Type B pancreatic cell (in vitro differentiated cells): ENCODE measurements at regions not wholly inside any gene's neighbourhood (a gene's known extent, or its start where the extent isn't known, plus 50 kb on each side); places are given as distances from the start of the nearest gene placed in this dataset.

Experiments used
- DNase-seq: peaks from one replicate; pipeline ENCODE4 v3.0.0; 2021; ENCODE audit warnings: mixed read lengths; ENCODE audit not compliant: unreplicated experiment; ENCODE audit errors: extremely low spot score
- H3K27ac Mint-ChIP-seq: 2 replicates; pipeline ENCODE4 v1.8.0; 2021; ENCODE audit warnings: mild to moderate bottlenecking, mixed read lengths
- H3K27me3 Mint-ChIP-seq: 2 replicates; pipeline ENCODE4 v1.8.0; 2021; ENCODE audit warnings: mixed read lengths
- H3K36me3 Mint-ChIP-seq: 2 replicates; pipeline ENCODE4 v1.8.0; 2021; ENCODE audit warnings: mixed read lengths
- H3K4me1 Mint-ChIP-seq: one replicate; pipeline ENCODE4 v1.8.0; 2021; ENCODE audit warnings: mixed read lengths; ENCODE audit not compliant: unreplicated experiment
- H3K4me3 Mint-ChIP-seq: 2 replicates; pipeline ENCODE4 v1.8.0; 2021; ENCODE audit warnings: mild to moderate bottlenecking, mixed read lengths
- H3K9me3 Mint-ChIP-seq: 2 replicates; pipeline ENCODE4 v1.8.0; 2021; ENCODE audit warnings: mixed read lengths
- TF ChIP-seq, protein P1 (sequence below): fragments of 200-600 bp; sonication (generic); conservative IDR thresholded peaks from 2 replicates; pipeline ENCODE4 v1.5.0; 2021; ENCODE audit warnings: antibody characterized with exemption, mild to moderate bottlenecking

DNA sequence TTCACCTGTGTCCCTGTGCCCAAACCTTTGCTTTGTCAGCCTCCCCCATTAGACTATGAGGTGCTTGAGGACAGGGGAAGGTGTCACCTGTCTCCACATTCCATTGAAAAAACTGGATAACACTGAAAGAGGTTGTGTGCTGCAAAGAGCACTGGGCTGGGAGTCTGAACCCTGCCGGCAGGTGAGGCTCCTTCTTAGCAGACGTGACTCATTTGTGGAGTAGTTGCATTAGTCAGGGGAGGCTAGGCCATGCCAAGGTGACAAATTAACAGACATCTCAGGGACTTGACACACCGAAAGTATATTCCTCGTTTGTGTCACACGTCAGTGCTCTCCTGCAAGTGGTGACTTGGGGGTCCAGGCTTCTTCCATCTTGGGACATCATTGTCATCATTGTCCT, 95.9 kb upstream of the STX18 start:
- H3K4me3 Mint-ChIP-seq: no peak overlapping the region
- peaks cover 12% of the 10 kb centered on the region for H3K27me3 Mint-ChIP-seq
- H3K9me3 Mint-ChIP-seq: no peaks in the 10 kb centered on the region
- peaks cover 6% of the 10 kb centered on the region for H3K36me3 Mint-ChIP-seq
- H3K27ac Mint-ChIP-seq: no peak overlapping the region
- H3K4me1 Mint-ChIP-seq: peaks cover 20% of the 10 kb centered on the region
- TF ChIP-seq, protein P1, sequence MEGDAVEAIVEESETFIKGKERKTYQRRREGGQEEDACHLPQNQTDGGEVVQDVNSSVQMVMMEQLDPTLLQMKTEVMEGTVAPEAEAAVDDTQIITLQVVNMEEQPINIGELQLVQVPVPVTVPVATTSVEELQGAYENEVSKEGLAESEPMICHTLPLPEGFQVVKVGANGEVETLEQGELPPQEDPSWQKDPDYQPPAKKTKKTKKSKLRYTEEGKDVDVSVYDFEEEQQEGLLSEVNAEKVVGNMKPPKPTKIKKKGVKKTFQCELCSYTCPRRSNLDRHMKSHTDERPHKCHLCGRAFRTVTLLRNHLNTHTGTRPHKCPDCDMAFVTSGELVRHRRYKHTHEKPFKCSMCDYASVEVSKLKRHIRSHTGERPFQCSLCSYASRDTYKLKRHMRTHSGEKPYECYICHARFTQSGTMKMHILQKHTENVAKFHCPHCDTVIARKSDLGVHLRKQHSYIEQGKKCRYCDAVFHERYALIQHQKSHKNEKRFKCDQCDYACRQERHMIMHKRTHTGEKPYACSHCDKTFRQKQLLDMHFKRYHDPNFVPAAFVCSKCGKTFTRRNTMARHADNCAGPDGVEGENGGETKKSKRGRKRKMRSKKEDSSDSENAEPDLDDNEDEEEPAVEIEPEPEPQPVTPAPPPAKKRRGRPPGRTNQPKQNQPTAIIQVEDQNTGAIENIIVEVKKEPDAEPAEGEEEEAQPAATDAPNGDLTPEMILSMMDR: no peak
- no peak for DNase-seq

DNA sequence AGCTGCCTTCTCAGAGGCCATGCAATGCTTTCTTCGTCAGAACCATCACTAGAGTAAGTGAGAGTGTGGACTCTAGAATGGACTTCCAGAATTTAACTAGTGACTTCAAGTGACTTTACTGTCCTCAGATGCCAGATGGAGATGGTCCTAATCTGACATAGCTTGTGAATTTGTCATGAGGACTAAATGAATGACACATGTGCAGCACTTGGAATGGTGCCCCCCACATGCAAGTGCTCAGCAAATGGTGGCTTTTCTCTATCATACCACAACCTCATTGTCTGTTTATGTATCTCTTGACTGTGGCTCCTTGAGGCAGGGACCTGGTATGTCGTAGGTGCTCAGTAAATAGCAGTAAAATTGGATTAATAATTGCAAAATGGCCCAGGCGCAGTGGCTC, 91.6 kb upstream of the STX18 start:
- TF ChIP-seq, protein P1: no peak
- Mint-ChIP-seq H3K4me3 (no peak overlapping the region), H3K36me3 (peaks cover 6% of the 10 kb centered on the region), H3K4me1 (peaks cover 1% of the 10 kb centered on the region), H3K27me3 (no peaks in the 10 kb centered on the region), H3K9me3 (no peaks in the 10 kb centered on the region), H3K27ac (no peak overlapping the region)
- DNase-seq: no peak

DNA sequence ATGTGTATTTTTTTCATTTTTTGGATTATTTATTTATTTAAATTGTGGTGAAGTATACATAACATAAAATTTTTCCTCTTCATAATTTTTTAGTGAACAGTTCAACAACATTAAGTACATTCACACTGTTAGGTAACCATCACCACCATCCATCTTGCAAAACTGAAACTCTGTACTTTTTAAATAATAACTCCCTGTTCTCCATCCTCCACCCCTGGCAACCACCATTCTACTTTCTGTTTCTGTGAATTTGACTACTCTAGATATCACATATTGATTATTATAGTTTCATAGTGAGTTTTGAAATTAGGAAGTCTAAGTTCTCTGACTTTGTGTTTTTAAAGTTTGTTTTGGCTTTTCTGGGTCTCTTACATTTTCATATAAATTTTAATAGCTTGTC, 89.3 kb upstream of the STX18 start:
- peaks cover 6% of the 10 kb centered on the region for H3K36me3 Mint-ChIP-seq
- no peak overlapping the region for H3K27ac Mint-ChIP-seq
- no peaks in the 10 kb centered on the region for H3K27me3 Mint-ChIP-seq
- H3K4me1 Mint-ChIP-seq: peaks cover 15% of the 10 kb centered on the region
- TF ChIP-seq, protein P1: no peak
- H3K4me3 Mint-ChIP-seq: no peak overlapping the region
- no peaks in the 10 kb centered on the region for H3K9me3 Mint-ChIP-seq
- DNase-seq: no peak

DNA sequence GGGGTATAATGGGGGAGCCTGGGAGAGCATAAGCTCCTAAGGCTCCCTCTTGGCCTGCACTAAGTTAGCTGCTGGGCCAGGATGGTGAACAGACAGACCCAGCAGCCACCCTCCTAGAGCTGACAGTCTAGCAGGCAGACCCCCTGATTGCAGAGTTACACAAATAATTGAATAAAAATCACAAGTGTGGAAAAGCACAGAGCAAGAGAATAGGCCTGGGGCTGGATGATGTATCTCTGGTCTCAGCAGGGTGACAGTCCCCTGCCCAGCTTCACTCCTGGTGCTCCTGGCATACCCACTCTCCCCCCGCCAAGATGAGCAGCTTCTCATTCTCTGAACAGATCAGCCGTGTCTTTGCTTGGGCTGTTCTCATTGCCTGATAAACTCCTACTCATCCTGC, 86.1 kb upstream of the STX18 start:
- H3K36me3 Mint-ChIP-seq: peaks cover under 1% of the 10 kb centered on the region
- no peak for DNase-seq
- peaks cover 24% of the 10 kb centered on the region for H3K4me1 Mint-ChIP-seq
- no peak overlapping the region for H3K4me3 Mint-ChIP-seq
- peaks cover 6% of the 10 kb centered on the region for H3K9me3 Mint-ChIP-seq
- H3K27me3 Mint-ChIP-seq: no peaks in the 10 kb centered on the region
- H3K27ac Mint-ChIP-seq: no peak overlapping the region
- TF ChIP-seq, protein P1: no peak

DNA sequence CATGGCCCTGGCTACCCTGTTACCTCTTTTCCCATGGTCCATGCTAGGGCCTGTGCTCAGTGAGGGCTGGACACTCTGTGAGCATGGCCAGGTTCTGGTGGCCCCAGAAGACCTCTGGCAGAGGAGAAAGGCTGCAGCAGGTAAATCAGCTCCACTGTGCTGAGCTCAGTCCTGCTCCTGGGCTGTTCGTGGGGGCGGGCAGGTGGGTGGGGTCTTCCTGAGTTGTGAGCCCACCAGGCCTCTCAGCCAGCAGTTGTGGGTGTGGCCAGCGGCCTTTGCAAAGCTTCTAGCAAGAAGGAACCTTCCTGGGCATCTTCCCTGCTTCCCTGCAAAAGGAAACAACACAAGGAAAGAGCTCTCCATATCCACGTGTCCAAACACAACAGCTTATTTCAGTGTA, 85.3 kb upstream of the STX18 start:
- H3K27ac Mint-ChIP-seq: no peak overlapping the region
- peaks cover 24% of the 10 kb centered on the region for H3K4me1 Mint-ChIP-seq
- TF ChIP-seq, protein P1: no peak
- peaks cover 6% of the 10 kb centered on the region for H3K9me3 Mint-ChIP-seq
- H3K4me3 Mint-ChIP-seq: no peak overlapping the region
- DNase-seq: no peak
- H3K27me3 Mint-ChIP-seq: no peaks in the 10 kb centered on the region
- no peaks in the 10 kb centered on the region for H3K36me3 Mint-ChIP-seq

DNA sequence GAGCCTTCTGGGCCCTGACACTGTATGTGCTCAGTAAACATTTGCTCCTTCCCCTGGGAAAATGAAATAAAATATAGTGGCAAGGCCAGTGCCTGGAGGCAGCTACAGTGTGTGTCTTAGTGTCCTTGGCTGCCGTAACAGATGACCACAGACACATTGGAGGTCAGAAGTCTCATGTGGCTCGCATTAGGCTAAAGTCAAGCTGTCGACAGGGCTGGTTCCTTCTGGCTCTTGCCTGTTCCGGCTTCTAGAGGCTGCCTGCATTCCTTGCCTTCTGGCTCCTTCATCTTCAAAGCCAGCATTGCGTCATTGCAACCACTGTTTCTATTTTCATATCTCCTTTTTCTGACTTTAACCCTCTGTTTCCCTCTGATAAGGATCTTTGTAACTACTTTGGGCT, 83.6 kb upstream of the STX18 start:
- no peak overlapping the region for H3K27ac Mint-ChIP-seq
- peaks cover 25% of the 10 kb centered on the region for H3K4me1 Mint-ChIP-seq
- H3K27me3 Mint-ChIP-seq: no peaks in the 10 kb centered on the region
- DNase-seq: no peak
- no peaks in the 10 kb centered on the region for H3K36me3 Mint-ChIP-seq
- TF ChIP-seq, protein P1: no peak
- H3K4me3 Mint-ChIP-seq: no peak overlapping the region
- peaks cover 6% of the 10 kb centered on the region for H3K9me3 Mint-ChIP-seq
